ENCODE measurements at regions not wholly inside any gene's neighbourhood (a gene's known extent, or its start where the extent isn't known, plus 50 kb on each side); places are given as distances from the start of the nearest gene placed in this dataset.

- H3K36me3 ChIP-seq (ENCODE audit: control insufficient read depth in 2 of 2, extremely low read depth in 1 of 2, insufficient read depth in 2 of 2, low read length in 2 of 2) = no peaks in the 10 kb centered on the region
- no peak for TF ChIP-seq EZH2 (IDR thresholded peaks at IDR 0.05; ENCODE audit: low read length)
- no peak for TF ChIP-seq CTCF (optimal IDR thresholded peaks at IDR 0.05 in 1 of 3, IDR thresholded peaks at IDR 0.05 in 1 of 3, conservative IDR thresholded peaks at IDR 0.05 in 1 of 3; ENCODE audit: extremely low read depth in 1 of 3, insufficient read depth in 2 of 3, low read length in 3 of 3)
- H3K27me3 ChIP-seq (ENCODE audit: control insufficient read depth, extremely low read depth, insufficient read depth, low read length) = no peaks in the 10 kb centered on the region
- H3K79me2 ChIP-seq (ENCODE audit: control insufficient read depth, insufficient read depth, low read length) = no peaks in the 10 kb centered on the region
- dilution Hi-C loops (cut with MboI; ENCODE audit: extremely low pct_ligation_motif_present, low sequenced_read_pairs) = no loop called here
- H3K4me1 ChIP-seq (ENCODE audit: control insufficient read depth, extremely low read depth, insufficient read depth, low read length) = no peaks in the 10 kb centered on the region
- H3K9ac ChIP-seq (ENCODE audit: control insufficient read depth, extremely low read depth, insufficient read depth, low read length) = no peak overlapping the region
- DNase-seq (ENCODE audit: low read depth, low spot score) = no peak
- no peak for FAIRE-seq
- H4K20me1 ChIP-seq (ENCODE audit: control insufficient read depth, extremely low read depth, insufficient read depth, low read length) = no peaks in the 10 kb centered on the region
- no peaks in the 10 kb centered on the region for H3K9me1 ChIP-seq (ENCODE audit: control insufficient read depth, extremely low read depth, insufficient read depth, low read length)
- H3K9me3 ChIP-seq (ENCODE audit: control insufficient read depth, low read depth, low read length) = no peaks in the 10 kb centered on the region
- H3K4me2 ChIP-seq (ENCODE audit: control insufficient read depth, extremely low read depth, insufficient read depth, low read depth, low read length) = no peak overlapping the region
- no peak overlapping the region for H3K27ac ChIP-seq (ENCODE audit: control insufficient read depth, insufficient read depth, low read length)
- H2AFZ ChIP-seq (ENCODE audit: control insufficient read depth, low read length) = no peak overlapping the region
- H3K4me3 ChIP-seq (ENCODE audit: control insufficient read depth in 2 of 3, extremely low read depth in 1 of 3, insufficient read depth in 2 of 3, low read depth in 1 of 3, low read length in 3 of 3) = no peak overlapping the region
These were observed 681.2 kb upstream of the ALCAM start for GRCh38 chr3:104685492-104685891.

GRCh38 chr3:104687362-104687761 lies 679.3 kb upstream of the ALCAM start:
- no peak overlapping the region for H3K4me2 ChIP-seq (ENCODE audit: control insufficient read depth, extremely low read depth, insufficient read depth, low read depth, low read length)
- H3K9me3 ChIP-seq (ENCODE audit: control insufficient read depth, low read depth, low read length) = no peaks in the 10 kb centered on the region
- TF ChIP-seq EZH2 (IDR thresholded peaks at IDR 0.05; ENCODE audit: low read length) (no peak), CTCF (optimal IDR thresholded peaks at IDR 0.05 in 1 of 3, IDR thresholded peaks at IDR 0.05 in 1 of 3, conservative IDR thresholded peaks at IDR 0.05 in 1 of 3; ENCODE audit: extremely low read depth in 1 of 3, insufficient read depth in 2 of 3, low read length in 3 of 3) (no peak)
- no peak overlapping the region for H3K27ac ChIP-seq (ENCODE audit: control insufficient read depth, insufficient read depth, low read length)
- no peak overlapping the region for H3K9ac ChIP-seq (ENCODE audit: control insufficient read depth, extremely low read depth, insufficient read depth, low read length)
- no peak overlapping the region for H3K4me3 ChIP-seq (ENCODE audit: control insufficient read depth in 2 of 3, extremely low read depth in 1 of 3, insufficient read depth in 2 of 3, low read depth in 1 of 3, low read length in 3 of 3)
- no peaks in the 10 kb centered on the region for H3K36me3 ChIP-seq (ENCODE audit: control insufficient read depth in 2 of 2, extremely low read depth in 1 of 2, insufficient read depth in 2 of 2, low read length in 2 of 2)
- H3K4me1 ChIP-seq (ENCODE audit: control insufficient read depth, extremely low read depth, insufficient read depth, low read length) = no peaks in the 10 kb centered on the region
- FAIRE-seq (no peak), DNase-seq (ENCODE audit: low read depth, low spot score) (no peak)
- no peaks in the 10 kb centered on the region for H3K27me3 ChIP-seq (ENCODE audit: control insufficient read depth, extremely low read depth, insufficient read depth, low read length)
- H2AFZ ChIP-seq (ENCODE audit: control insufficient read depth, low read length) = no peak overlapping the region
- H4K20me1 ChIP-seq (ENCODE audit: control insufficient read depth, extremely low read depth, insufficient read depth, low read length) = no peaks in the 10 kb centered on the region
- H3K9me1 ChIP-seq (ENCODE audit: control insufficient read depth, extremely low read depth, insufficient read depth, low read length) = no peaks in the 10 kb centered on the region
- dilution Hi-C loops (cut with MboI; ENCODE audit: extremely low pct_ligation_motif_present, low sequenced_read_pairs) = no loop called here
- H3K79me2 ChIP-seq (ENCODE audit: control insufficient read depth, insufficient read depth, low read length) = no peaks in the 10 kb centered on the region
